NT2/D1 (cell line): ENCODE measurements at regions not wholly inside any gene's neighbourhood (a gene's known extent, or its start where the extent isn't known, plus 50 kb on each side); places are given as distances from the start of the nearest gene placed in this dataset.

Source experiments
- YY1 ChIP-seq: IDR thresholded peaks from 2 replicates; pipeline ENCODE4 v1.6.1; 2011; ENCODE audit not compliant: insufficient read length, insufficient read depth
- ZNF274 ChIP-seq: IDR thresholded peaks from 2 replicates; pipeline ENCODE4 v1.6.1; 2011; ENCODE audit warnings: mild to moderate bottlenecking, low read depth, low read length

GRCh38 chr1:234535218-234535617 lies 56.2 kb upstream of the TARBP1 start:
- TF ChIP-seq YY1 (no peak), ZNF274 (no peak)
